NK-92 (cell line): ENCODE measurements at regions not wholly inside any gene's neighbourhood (a gene's known extent, or its start where the extent isn't known, plus 50 kb on each side); places are given as distances from the start of the nearest gene placed in this dataset.
"Not testable (repeated sequence)": the region's sequence is repeated elsewhere in the genome, so short reads cannot be mapped to it uniquely, and the experiment has no call there.

Source experiments
- DNase-seq: peaks from one replicate; lab custom pipeline; 2025; ENCODE audit not compliant: unreplicated experiment; lab: John Stamatoyannopoulos, UW

DNA sequence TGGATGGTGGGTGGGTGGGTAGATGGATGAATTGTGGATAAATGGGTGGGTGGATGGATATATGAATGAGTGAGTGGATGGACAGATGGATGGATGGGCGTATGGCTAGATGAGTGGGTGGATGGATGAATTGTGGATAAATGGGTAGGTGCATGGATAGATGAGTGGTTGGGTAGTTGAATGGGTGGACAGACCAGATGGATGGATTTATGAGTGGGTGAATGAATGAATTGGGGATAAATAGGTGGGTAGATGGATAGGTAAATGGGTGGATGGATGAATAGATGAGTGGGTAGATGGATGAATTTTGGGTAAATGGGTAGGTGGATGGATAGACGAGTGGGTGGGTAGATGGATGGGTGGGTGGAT, 108.7 kb downstream of the NPIPB11 start:
- not testable (repeated sequence) for DNase-seq

DNA sequence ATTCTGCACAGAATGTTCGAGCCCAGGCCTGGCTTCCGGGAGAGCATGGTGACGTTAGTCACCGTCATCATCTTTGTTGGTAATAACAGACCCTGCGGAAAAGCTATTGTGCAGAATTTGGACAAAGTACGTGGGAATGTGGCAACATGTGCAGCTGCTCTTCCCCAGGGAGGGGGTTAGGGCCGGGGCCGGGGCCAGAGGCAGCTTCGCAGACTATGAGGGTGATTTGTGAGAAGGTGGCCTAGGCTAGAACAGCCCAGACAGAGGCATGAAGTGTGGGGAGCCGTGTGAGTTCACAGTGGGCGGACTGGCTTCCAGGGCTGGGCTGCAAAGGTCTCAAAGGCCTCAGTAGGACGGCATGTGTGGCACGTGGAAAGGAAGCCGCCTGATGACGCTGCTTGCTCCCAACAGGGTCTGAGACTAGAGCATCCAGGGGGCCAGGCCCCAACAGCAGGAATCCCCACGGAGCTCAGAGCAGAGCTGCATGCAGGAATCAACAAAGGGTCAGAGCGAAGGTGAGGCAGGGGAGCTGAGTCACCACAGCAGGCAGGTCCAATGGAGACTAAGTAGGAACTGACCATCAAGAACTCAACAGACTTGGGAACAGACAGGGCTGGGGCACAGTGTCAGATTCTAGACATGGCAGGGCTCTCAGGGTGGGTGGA, 109.2 kb downstream of the NPIPB11 start:
- not testable (repeated sequence) for DNase-seq

DNA sequence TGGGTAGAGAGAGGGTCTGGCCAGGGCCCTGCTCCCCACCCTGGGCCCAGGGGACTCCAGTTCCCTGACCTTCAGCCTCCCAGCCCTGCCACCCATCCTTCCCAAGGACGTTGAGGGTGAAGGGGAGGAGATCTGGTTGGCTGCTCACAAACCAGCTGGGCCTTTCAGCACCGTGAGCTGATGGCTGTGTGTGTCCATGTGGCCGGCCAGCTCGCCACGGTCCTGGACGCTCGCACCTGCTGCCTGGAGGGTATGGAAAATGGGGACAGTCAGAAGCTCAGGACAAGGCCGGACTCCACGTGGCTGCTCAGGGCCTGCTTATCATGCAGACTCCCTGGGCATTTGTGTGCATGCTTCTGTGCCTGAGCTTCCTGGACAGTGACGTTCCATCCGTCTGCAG, 110.3 kb downstream of the NPIPB11 start:
- not testable (repeated sequence) for DNase-seq

DNA sequence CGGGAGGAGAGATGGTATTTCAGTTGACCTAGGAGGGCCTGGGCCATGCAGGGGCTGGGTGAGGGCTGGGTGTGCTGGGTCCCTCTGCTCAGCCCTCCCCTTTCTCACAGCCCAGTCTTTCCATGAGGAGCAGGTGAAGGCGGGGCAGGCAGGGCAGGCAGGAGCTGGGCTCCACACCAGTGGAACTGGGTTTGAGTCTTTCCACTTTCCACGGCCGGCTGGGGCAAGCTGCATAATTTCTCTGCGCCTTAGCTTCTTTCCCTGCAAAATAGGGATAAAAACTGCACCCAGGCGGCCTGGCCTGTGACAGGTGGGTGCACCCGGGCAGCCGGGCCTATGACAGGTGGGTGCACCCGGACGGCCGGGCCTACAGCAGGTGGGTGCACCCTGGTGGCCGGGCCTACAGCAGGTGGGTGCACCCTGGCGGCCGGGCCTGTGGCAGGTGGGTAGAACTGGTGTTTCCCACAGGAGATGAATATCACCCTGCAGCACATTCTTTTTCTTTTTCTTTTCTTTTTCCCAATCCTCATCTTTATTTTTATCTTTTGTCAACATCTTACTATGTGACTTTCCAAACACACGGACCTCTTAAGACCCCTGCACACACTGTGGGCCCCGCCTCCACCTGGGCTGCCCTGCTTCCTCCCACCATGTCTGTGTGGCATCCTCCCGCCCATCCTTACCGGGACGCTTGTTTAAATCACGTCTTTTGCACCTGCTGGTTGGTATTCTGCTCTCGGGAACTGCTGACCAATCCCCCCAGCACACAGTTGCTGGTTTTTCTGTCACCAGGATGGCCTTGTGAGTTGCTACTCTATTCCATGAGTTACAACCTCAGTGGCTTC, 111.3 kb downstream of the NPIPB11 start:
- DNase-seq: not testable (repeated sequence)

DNA sequence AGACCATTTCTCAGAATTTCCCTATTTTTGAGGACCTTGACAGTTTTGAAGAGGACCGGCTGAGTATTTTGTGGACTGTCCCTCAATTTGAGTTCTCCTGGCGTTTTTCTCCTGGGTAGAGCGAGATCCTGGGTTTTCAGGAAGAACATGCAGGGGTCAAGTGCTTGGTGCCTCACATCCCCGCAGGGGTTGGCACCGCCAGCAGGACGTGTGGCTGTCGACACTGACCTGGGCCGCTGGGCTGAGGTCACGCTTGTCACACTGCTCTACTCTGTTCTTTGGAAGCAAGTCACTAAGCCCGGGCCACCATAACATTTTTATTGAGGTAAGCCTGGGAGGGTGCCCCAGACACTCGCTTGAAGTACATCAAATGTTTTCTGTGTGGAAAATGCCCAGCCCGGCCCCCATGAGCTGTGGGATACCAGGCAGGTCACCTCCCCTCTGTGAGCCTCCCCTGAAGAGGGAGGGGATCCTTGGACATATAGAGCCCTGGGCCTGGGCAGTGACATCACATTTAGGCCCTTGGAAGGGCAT, 112.0 kb downstream of the NPIPB11 start:
- DNase-seq: not testable (repeated sequence)

DNA sequence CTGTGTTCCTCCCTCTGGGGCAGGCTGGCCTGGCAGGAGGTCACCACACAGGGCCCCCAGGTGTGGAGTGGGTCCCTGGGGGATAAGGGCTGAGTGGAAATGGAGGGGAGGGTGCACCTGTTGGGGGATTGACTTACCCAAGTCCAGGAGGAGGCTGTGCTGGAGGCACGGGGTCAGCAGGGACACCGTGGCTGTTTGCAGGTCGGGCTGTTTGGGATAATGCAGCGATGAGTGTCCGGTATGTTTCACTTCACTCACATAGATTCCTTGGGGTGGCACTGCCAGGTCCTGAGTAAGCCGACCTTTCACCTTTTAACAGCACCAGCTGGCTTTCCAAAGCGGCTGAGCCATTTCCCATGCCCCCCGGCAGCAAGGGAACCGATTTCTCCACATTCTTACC, 113.0 kb downstream of the NPIPB11 start:
- not testable (repeated sequence) for DNase-seq

DNA sequence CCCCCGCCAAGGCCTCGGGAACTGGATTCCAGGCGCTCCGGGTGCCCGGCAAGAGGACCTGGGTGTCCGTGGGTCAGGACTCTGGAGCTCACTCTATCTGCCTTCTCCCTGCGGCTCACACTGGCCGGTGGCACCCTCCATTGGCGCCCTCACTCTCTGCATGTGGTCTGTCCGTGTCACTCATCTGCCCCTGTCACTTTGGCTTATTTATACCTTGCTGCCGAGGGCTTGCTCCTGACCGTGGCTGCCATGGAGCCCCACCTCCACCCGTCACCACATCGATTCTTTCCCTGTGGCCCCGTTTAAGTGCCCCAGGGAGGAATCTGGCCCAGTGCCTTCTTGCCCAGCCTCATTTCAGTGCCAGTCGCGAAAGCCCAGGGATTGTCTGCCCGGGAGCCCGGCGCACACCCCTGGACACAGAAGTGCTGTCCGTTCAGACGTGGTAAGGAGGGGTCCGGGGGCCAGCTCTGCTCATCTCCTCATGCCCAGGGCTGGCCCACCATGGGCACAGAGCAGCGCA, 113.5 kb downstream of the NPIPB11 start:
- DNase-seq: not testable (repeated sequence)

DNA sequence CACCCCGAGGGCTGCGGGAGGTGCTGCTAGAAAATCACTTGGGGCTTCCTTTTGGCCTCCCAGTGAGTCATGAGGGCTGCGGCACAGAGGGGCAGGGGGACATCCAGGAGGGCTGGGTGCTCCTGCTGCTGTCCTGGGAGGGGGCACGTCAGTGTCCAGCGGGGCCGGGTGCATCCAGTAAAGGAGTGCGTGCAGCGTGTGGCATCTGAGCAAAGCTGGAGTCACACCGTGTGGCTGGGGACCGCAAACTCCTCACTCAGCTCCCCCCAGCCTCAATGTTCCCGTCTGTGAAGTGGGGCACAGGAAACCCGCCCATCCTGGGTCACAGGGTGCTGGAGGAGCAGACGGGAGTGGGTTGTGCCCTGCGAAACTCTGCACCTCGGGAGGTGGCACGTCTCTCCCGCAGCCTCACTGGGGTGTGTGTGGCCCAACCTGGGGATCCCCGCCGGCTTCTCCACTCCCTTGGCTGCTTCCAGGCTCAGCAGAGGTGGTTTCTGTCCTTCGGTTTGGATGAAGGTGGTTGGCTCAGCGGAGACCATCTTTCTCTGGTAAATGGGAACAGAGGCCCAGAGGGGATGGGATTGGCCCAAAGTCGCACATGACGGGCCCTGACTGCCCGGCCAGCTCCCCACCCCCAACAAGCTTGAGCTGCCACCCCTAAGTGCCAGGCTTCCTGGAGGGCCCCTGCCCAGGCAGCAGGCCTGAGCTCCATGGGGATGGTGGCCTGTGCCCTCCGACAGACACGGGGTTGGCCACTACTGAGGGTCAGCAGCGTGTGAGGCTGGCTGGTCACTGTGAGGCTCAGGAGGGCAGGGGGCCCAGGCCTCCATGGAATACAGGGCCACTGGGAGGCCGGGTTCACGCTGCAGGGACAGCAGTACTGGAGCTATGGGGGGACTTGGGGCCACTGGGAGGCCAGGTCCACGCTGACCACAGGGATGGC, 114.9 kb downstream of the NPIPB11 start:
- not testable (repeated sequence) for DNase-seq

DNA sequence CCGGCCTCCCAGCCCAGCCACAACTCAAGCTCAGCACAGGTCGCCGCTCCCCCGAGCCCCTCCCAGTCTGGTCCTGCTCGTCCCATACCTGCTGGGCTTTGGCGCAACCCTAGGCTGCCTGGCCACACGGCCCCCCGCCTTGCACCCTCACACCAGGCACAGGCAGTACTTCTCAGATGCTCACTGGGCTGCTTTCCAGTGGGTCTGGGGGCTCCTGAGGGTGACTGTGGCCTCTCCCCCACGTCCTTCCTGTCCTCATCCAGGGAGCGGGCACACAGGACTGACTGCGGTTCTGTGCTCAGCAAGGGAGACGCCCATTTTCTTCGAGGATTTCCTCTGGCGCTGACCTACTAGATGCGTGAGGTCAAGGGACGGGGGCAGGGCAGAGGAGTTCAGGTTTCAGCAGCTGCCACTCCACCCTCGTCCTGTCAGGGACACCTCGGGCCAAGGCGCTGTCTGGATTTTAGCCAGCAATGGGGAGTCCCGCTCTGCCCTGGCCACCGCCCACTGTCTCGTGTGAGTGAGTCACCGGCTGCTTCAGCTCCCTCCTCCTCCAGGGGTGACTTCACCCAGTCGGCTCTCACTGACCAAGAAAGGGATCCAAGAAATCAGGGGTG, 115.8 kb downstream of the NPIPB11 start:
- DNase-seq: no peak

DNA sequence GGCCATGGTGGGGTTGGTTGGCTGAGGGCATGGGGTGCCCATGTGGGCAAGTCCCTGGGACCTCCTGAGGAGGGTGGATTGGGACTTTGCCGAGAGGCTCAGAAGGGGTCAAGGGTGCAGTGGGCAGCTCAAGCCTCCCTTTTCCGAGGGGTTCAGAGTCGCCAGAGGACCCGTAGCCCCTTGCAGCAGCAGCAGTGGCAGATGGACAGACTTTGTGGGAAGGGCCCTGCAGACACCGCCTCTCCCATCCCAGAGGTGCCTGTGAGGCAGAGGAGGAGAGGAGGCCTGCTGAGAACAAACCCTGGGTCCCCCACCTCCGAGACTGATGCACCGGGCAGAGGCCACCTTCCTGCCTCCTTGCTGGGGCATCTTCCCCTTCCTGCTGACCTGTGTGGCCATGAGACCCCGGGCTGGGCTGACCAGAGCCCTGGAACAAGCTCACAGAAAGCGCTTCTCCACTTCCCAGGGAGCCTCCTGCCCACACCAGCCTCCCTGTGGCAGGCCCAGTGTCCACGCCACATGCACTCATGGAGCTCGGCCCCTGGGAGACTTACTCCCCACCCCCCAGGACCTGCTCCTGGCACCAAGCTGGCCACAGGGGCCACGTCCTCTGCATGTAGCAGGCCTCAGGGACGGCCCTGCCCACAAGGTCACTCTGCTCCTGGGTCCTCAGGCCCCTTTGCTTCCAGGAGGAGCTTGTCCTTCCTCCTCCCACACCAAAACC, 116.8 kb downstream of the NPIPB11 start:
- DNase-seq: not testable (repeated sequence)

DNA sequence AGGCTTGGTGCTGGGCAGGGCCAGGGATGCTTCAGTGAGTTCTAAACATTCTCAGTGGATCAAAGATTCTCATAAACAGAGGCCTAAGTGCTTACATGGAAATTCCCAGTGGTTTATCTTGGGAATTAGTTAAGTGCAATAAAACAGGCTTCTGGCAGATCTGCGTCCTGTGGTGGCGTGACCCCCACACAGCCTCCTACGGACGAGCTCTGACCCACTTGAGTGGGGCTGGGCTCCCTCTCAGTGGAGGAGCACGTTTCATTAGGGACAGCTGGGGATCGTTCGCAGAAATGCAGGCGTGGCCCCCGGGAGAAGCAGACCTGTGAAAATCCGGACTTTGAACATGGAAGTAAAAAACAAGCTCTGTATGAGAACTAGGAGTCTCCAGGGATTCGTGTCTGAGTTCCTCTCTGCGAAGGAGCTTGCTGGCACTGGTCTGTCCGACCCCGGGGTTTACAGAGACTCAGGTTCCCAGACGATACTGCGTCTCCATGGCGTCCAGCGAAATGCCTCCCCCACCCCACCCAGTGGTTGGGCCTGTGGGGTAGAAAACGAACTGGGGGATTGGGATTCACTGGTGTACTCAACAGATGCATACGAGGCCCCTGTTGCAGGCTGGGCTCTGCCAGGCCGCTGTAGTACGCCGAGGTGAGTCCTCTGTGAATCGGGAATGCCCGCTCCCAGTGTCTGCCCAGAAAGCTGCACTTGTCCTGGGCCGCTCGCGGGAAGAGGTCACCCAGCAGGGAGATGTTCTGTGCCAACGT, 117.6 kb downstream of the NPIPB11 start:
- DNase-seq: not testable (repeated sequence)

DNA sequence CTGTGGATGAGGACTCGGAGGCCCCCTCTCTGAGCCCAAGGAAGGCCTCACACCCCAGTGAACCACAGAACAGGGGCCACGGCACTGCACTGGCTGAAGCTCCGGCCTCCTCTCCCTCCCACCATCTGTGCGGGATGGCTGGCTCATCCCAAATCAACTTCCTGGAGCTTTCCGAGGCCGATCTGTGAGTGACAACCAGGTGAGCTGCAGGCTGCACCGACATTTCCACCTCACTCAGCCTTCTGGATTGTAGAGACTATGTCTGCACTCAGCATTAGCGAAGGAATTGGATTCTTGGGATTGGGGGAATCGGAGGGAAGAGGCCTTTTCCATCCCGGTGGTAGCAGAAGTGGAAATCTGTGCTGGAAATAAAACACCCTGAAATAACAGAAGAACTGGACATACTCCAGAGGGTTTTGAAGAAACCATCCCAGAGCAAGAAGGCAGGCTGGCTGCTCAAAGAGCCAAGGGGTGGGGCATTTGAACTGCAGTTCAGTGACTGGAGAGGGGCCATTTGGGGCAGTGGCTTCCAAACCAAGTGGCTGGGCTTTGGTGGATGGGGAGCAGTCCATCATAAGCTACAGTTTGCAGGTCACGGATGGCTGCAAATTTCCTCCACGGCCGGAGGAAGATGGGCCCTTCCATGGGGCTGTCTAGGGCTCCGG, 118.5 kb downstream of the NPIPB11 start:
- not testable (repeated sequence) for DNase-seq

DNA sequence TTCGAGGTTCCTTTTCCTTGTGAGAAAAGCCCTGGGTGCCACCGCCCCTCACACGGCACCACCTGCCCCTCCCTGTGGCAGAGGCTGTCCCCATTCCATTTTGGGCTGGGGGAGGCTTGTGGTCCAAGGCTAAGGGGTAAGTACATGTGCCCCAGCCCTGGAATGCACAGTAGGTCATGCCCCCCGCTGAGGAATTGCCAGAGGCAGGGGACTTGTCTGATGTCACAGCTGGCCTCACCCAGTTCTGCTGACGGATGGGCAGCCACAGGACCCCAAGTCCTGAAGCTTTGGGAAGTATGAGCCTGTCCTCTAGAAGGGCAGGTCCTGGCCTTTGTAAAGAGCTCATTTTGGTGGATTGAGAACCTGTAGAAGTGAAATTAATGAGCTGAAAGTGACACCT, 119.3 kb downstream of the NPIPB11 start:
- DNase-seq: not testable (repeated sequence)

DNA sequence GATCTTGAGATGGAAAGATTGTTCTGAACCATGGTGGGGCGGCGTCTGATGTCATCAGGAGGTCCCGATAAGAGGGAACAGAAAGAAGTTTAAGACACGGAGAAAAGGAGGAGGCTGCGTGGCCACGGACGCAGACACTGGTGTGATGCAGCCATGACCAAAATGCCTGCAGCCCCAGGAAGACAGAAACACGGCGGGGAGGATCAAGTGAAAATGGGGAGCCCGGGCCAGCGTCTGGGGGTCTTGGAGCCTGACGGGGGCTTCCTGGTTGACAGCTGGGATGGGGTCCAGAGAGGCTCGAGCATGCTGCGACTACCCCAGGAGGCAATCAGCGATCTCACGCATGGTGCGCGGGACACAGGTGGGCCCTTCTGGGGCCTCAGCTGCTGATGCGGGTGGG, 119.7 kb downstream of the NPIPB11 start:
- not testable (repeated sequence) for DNase-seq

DNA sequence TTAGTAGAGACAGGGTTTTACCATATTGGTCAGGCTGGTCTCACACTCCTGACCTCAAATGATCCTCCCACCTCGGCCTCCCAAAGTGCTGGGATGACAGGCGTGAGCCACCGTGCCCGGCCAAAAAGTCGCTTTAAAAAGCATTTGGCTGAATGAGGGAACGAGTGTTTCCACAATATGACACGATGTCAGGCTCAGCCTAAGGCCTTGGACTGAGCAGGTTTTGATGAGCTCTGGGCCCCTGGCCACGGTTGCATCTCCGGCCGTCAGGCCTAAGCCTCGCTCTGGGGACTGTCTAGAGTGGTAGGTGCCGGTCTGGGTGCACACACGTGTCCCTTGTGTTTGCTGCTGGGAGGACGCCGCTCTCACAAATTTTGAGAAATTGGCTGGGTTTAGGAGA, 120.3 kb downstream of the NPIPB11 start:
- not testable (repeated sequence) for DNase-seq

DNA sequence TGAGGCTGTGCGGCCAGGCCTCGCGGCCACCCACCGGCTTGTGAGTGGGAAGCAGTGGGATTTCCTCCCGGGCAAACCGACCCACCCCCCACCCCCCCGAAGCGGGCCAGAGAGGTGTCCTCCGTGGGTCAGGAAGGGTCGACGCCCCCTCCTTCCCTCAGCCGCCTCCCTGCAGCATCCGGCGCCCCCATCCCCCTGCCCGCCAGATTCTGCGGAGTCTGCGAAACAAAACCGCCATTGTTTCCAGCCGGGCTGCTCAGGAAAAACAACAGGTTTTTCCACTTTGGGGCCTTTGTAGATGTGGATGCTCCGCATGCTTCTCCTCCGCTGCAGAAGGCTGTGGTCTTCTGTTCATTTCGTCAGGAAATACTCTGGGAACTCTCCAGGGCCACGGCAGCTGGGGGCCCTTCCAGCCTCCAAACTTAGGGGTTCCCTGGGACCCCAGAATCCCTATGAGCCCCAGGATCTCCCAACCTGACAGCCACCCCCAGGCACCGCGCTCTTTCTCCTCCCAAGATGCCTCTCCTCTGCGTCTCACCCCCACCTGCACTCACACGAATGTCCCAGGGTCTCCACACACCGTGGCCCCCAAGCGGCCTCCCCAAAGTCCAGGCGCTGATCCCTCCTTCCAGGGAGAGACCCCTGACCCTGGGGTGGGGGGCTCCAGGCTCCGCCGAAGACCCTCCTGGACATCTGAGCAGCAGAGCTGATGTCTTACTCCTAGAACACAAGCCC, 121.2 kb downstream of the NPIPB11 start:
- DNase-seq: not testable (repeated sequence)

DNA sequence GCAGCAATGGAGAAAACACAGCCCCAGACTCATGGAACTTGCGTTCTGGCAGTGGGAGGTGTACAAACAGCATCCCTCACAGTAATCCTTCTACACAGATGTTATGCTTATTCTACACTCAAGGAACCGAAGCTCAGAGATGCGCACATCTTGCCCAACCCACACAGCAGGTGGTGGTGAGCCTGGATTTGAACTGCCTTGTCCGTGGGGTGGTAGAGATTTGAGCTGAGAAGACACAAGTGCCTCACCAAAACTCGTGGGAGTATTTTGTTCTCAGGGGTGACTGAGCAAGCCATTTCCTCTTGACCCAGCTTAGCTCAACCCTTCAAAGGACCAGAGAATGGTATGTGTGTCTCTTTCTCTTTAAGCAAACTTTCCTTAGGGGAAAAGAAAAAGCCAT, 121.8 kb downstream of the NPIPB11 start:
- not testable (repeated sequence) for DNase-seq

DNA sequence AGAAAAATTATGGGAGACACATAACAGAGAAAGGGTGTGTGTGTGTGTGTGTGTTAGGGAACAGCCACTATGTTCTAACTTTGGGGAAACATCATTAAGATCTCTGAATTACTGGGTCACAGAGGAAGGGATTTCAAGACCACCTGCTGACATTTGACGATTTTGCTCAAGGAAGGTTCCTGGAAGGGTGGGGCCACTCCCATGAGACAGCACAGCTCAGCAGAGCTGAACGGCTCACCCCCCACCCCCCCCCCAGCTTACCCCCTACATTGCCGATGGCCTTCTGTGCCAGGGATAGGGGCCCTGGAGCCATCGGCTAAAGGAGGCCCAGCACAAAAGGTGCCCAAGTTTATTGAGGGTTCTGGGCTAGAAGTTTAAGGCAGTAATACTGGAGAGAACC, 122.4 kb downstream of the NPIPB11 start:
- DNase-seq: not testable (repeated sequence)
